ENCODE measurements at regions not wholly inside any gene's neighbourhood (a gene's known extent, or its start where the extent isn't known, plus 50 kb on each side); places are given as distances from the start of the nearest gene placed in this dataset.
A peak's percentile ranks its signal among the peaks of the same experiment; 100 is the strongest.
"Not testable (repeated sequence)": the region's sequence is repeated elsewhere in the genome, so short reads cannot be mapped to it uniquely, and the experiment has no call there.

DNA sequence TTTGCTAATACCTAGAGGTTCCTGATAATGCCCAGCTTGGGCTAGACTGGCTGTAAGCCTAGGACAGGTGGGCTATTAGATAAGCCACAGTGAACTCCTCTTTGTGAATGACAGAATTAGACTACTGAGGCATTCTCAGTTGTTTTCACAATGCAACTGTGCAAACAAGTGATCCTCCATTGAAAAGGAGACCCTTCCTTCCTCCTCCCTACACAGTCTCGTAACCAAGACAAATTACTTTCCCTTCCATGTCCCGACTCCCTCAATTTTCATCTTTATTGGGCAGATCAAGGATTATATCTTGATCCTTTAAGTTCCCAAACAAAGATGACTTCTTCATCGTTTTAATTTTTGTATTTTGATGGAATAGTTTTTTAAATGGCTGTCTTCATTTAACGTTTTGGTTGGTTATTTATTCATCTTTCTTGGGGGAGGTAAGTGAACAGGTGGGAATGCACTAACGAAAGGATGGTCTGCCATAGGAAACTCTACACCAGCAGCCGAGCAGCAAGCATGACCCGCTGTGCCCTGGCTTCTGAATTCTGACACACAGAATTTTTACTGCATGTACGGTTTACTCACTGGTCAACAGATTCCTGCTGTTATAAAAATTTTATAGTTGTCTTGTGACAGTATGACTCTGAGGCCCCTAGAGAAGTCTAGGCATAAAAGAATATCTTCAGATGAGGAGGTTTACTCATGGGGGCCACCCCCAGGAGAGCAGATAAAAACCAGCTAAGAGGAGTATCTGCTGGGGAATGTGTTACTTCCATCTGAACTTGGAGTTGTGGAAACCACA, 137.5 kb upstream of the TUT7 start:
- no peak overlapping the region for H3K27ac ChIP-seq
- no peak overlapping the region for H3K4me3 ChIP-seq

GRCh38 chr9:86488794-86489193, 134.6 kb upstream of the TUT7 start:
- no peak overlapping the region for H3K4me3 ChIP-seq
- H3K27ac ChIP-seq: peak overlapping the region in 1 of 21 experiments; percentile 13

DNA sequence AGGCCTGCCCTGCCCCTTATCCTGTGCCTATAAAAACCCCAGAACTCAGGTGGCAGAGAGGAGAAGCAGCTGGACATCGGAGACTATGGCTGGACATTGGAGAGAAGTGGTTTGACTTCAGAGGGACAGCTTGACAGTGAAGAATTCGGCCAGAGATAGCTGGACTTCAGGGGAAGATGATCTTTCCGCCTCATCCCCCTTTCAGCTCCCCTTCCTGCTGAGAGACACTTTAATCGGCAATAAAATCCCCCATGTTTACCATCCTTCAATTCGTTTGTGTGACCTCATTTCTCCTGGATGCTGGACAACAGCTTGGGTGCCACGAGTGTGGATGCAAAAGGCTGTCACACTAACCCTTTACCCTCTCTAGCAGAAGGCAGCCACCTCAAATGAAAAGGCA, 134.1 kb upstream of the TUT7 start:
- H3K27ac ChIP-seq: peak overlapping the region in 3 of 21 experiments; percentile 17 to 55 (median 50)
- no peak overlapping the region for H3K4me3 ChIP-seq

DNA sequence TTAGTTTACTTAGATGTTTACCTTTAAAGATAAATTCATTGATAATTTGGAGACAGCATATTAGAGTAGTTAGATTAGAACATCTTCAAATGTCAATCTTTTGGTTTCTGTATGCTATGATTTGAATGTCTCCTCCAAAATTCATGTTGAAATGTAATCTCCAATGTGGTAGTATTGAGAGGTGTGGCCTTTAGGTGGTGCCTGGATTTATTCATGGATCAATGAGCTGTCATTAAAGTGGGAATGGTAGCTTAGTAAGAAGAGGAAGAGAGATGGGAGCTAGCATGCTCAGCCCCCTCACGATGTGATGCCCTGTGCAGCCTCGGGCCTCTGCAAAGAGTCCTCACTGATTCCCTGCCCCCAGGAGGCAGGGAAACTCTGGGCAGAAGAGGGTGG, 133.6 kb upstream of the TUT7 start:
- H3K27ac ChIP-seq: peak overlapping the region in 8 of 21 experiments; percentile 1 to 56 (median 34)
- H3K4me3 ChIP-seq: no peak overlapping the region

- Histone ChIP-seq H3K27ac (peak overlapping the region in 8 of 21 experiments; percentile 1 to 56 (median 34)), H3K4me3 (no peak overlapping the region)
Observed at GRCh38 chr9:86486891-86487837, 133.0 kb upstream of the TUT7 start.

DNA sequence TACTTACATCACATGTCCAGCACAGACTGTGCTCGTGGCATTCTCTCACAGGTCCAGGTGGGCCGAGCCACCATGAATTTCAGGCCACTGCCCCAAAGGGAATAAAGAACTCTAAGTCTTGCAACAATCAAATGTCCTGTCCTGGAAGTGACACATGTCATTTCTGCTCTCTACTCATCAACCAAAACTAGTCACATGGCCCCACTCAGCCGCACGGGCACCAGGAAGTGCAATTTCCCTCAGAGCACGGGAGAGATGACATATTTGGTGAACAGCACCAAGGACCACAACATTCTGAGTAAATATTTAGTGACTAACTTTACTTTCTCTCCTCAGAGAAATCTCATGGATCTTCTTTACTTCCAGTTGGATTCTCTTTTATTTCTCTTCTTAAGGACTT, 131.1 kb upstream of the TUT7 start:
- H3K27ac ChIP-seq: no peak overlapping the region
- no peak overlapping the region for H3K4me3 ChIP-seq

- Histone ChIP-seq H3K4me3 (no peak overlapping the region), H3K27ac (no peak overlapping the region)
Observed at GRCh38 chr9:86483496-86483895, 129.3 kb upstream of the TUT7 start.

- H3K27ac ChIP-seq: no peak overlapping the region
- no peak overlapping the region for H3K4me3 ChIP-seq
Observed at GRCh38 chr9:86481466-86481865, 127.3 kb upstream of the TUT7 start.

- not testable (repeated sequence) for H3K4me3 ChIP-seq, H3K27ac ChIP-seq
Observed at GRCh38 chr9:86475255-86475654, 121.0 kb upstream of the TUT7 start.

- H3K27ac ChIP-seq: no peak overlapping the region
Observed at GRCh38 chr9:86471171-86471815, 117.1 kb upstream of the TUT7 start.

GRCh38 chr9:86470326-86470725, 116.1 kb upstream of the TUT7 start:
- Histone ChIP-seq H3K4me3 (no peak overlapping the region), H3K27ac (no peak overlapping the region)

More at GRCh38 chr9:86471171-86471815, 117.1 kb upstream of the TUT7 start:
- H3K4me3 ChIP-seq: no peak overlapping the region

GRCh38 chr9:86469476-86470250, 115.5 kb upstream of the TUT7 start:
- Histone ChIP-seq H3K4me3 (no peak overlapping the region), H3K27ac (no peak overlapping the region)

GRCh38 chr9:86464242-86464641, 110.0 kb upstream of the TUT7 start:
- no peak overlapping the region for H3K27ac ChIP-seq
- no peak overlapping the region for H3K4me3 ChIP-seq

GRCh38 chr9:86460216-86461002, 106.2 kb upstream of the TUT7 start:
- Histone ChIP-seq H3K27ac (no peak overlapping the region), H3K4me3 (no peak overlapping the region)

DNA sequence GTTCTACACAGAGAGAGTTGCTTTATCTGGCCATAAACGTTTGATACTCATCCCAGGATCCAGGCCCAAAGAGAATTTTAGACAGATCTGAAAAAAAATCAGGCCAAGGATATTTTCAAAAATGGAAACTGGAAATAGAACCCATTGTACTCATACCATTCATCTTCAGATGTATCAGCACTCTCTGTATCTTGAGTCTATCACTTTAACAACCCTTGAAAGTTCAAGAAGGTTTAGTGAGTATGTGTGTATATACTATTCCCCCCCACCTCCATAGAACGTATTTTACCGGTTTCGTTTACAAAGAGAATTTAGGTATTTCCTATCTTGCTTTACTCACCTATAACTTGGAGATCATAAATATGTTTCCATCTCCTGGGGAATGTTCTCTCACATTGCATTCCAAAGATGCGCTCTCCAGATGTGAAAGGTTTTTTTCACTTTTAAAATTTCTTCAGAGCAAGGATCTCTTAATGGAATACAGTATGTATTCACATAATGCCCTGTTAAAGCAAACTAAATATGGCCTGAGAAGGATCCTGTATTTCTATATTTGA, 105.5 kb upstream of the TUT7 start:
- H3K27ac ChIP-seq: no peak overlapping the region
- no peak overlapping the region for H3K4me3 ChIP-seq

DNA sequence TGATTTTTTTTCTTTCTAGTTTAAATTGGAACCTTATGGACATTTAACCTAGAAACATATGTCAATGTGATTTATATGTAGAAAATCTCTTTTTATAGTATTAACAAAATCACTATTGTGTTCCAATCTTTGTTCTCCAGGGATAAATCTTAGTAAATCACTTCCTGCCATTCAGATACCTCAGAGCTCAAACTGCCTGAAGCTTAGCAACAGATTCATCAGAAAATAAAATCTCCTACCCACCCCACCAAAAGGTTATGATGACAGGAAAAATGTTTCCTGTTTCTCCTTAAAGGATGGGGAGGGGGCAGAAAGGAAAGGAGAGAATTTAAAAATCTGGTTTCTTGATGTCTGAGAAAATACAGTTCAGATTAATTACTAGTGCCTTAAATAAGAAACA, 105.0 kb upstream of the TUT7 start:
- H3K4me3 ChIP-seq: no peak overlapping the region
- H3K27ac ChIP-seq: no peak overlapping the region

GRCh38 chr9:86458191-86458855, 104.1 kb upstream of the TUT7 start:
- no peak overlapping the region for H3K27ac ChIP-seq
- no peak overlapping the region for H3K4me3 ChIP-seq

GRCh38 chr9:86456416-86456815, 102.2 kb upstream of the TUT7 start:
- Histone ChIP-seq H3K4me3 (no peak overlapping the region), H3K27ac (no peak overlapping the region)

Measured in skin epidermis (tissue), 12 donors.